PFSK-1 (cell line): ENCODE measurements at regions not wholly inside any gene's neighbourhood (a gene's known extent, or its start where the extent isn't known, plus 50 kb on each side); places are given as distances from the start of the nearest gene placed in this dataset.

ENCODE experiments used
- SIN3A ChIP-seq: IDR thresholded peaks from 2 replicates; pipeline ENCODE4 v1.6.1; 2012; ENCODE audit warnings: mild to moderate bottlenecking, low read length, moderate library complexity, borderline replicate concordance; ENCODE audit not compliant: insufficient read depth
- TF ChIP-seq, protein P1 (sequence below), 2 experiments: IDR thresholded peaks; 2 replicates each; pipeline versions ENCODE4 v1.6.1 to v1.8.0; 2011 to 2012; ENCODE audit warnings: low read depth in 2 of 2, low read length in 2 of 2, control low read depth in 1 of 2, inconsistent platforms in 1 of 2, mild to moderate bottlenecking in 1 of 2, moderate library complexity in 1 of 2; ENCODE audit not compliant: insufficient read depth in 1 of 2

- TF ChIP-seq, protein P1, sequence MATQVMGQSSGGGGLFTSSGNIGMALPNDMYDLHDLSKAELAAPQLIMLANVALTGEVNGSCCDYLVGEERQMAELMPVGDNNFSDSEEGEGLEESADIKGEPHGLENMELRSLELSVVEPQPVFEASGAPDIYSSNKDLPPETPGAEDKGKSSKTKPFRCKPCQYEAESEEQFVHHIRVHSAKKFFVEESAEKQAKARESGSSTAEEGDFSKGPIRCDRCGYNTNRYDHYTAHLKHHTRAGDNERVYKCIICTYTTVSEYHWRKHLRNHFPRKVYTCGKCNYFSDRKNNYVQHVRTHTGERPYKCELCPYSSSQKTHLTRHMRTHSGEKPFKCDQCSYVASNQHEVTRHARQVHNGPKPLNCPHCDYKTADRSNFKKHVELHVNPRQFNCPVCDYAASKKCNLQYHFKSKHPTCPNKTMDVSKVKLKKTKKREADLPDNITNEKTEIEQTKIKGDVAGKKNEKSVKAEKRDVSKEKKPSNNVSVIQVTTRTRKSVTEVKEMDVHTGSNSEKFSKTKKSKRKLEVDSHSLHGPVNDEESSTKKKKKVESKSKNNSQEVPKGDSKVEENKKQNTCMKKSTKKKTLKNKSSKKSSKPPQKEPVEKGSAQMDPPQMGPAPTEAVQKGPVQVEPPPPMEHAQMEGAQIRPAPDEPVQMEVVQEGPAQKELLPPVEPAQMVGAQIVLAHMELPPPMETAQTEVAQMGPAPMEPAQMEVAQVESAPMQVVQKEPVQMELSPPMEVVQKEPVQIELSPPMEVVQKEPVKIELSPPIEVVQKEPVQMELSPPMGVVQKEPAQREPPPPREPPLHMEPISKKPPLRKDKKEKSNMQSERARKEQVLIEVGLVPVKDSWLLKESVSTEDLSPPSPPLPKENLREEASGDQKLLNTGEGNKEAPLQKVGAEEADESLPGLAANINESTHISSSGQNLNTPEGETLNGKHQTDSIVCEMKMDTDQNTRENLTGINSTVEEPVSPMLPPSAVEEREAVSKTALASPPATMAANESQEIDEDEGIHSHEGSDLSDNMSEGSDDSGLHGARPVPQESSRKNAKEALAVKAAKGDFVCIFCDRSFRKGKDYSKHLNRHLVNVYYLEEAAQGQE (IDR thresholded peaks at IDR 0.05; ENCODE audit: insufficient read depth in 1 of 2, low read depth in 2 of 2, low read length in 2 of 2): no peak
- no peak for TF ChIP-seq SIN3A
Measured at GRCh38 chr22:25366408-25366807, 147.0 kb downstream of the CRYBB2 start.
